ENCODE measurements at regions not wholly inside any gene's neighbourhood (a gene's known extent, or its start where the extent isn't known, plus 50 kb on each side); places are given as distances from the start of the nearest gene placed in this dataset.

DNA sequence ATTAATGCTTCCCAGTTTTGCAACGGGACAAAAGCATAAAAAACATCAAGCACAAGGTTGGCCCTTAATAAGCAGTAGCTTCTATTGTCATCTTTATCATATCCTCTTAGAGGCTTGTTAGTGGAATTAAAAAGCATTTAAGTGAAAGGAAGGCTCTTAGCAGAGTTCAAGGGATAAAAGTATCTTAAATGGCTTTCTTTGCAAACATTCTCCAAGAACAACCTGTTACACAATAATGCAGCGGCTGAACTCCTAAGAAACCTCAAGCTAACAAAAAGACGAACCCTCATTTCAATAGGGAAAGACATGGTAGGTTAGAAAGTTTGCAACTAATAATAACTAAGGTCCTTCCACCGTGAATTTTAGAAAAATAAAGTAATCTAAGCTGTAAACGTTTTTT, 82.1 kb downstream of the MPP7 start:
- no peak overlapping the region for H3K27ac ChIP-seq
- H3K9me3 ChIP-seq = no peaks in the 10 kb centered on the region
- 11% methylated on average over 5 of the region's 5 CpGs for WGBS (ENCODE audit: missing lambda C conversion rate)
- H3K4me2 ChIP-seq = no peak overlapping the region
- TF ChIP-seq FOSL2 (IDR thresholded peaks at IDR 0.05) = no peak
- TF ChIP-seq FOSL2 (CRISPR knock-in tag; IDR thresholded peaks at IDR 0.05) = no peak
- no peak for TF ChIP-seq EP300 (IDR thresholded peaks at IDR 0.05)
- no peak for TF ChIP-seq RFX5 (IDR thresholded peaks at IDR 0.05)
- TF ChIP-seq CBX8 (IDR thresholded peaks at IDR 0.05) = no peak
- ChIA-PET CTCF (interaction anchor here (1.3 kb wide), 1 partner anchor 21 kb away, joined by 3 read pairs; no protein-coding TSS in a partner anchor), POLR2A (no interaction called here)
- DNase-seq (ENCODE audit: low read depth in 1 of 2, low spot score in 1 of 2) = no peak
- no peak overlapping the region for H3K4me3 ChIP-seq
- no peaks in the 10 kb centered on the region for H3K4me1 ChIP-seq
- FAIRE-seq = no peak
- no peak for ATAC-seq

DNA sequence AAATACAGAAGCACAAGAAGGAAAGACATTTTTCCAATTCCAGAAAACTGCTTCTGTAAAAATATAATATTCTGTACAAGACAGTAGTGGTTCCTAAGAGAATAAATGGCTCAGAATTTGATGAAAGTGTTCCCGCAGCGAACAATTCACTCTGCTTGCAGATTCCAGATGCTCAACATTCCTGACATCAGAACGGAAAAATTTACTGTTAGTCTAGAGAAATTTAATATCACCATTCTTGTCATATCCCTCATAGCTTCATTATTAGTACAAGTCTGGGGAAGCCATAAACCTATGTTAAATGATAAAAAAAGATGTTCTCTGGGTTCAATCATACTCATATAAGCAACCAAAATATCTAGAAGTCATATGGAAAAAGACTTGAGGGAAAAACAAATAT, 83.6 kb downstream of the MPP7 start:
- no peak overlapping the region for H3K27ac ChIP-seq
- DNase-seq (ENCODE audit: low read depth in 1 of 2, low spot score in 1 of 2) (no peak), ATAC-seq (no peak), FAIRE-seq (no peak)
- H3K4me2 ChIP-seq = no peak overlapping the region
- CTCF ChIA-PET = interaction anchor here (1.3 kb wide), 1 partner anchor 22 kb away, joined by 3 read pairs; no protein-coding TSS in a partner anchor
- POLR2A ChIA-PET = no interaction called here
- TF ChIP-seq CBX8 (IDR thresholded peaks at IDR 0.05) (no peak), FOSB (CRISPR knock-in tag; IDR thresholded peaks at IDR 0.05) (no peak), TP53 (CRISPR knock-in tag; IDR thresholded peaks at IDR 0.05) (no peak), RFX5 (IDR thresholded peaks at IDR 0.05) (no peak), MAZ (IDR thresholded peaks at IDR 0.05; ENCODE audit: borderline replicate concordance, low read depth, low read length) (no peak), CEBPB (IDR thresholded peaks at IDR 0.05) (no peak), NFE2L2 (conservative IDR thresholded peaks at IDR 0.05; ENCODE audit: low read length) (no peak), ESRRA (IDR thresholded peaks at IDR 0.05; ENCODE audit: borderline replicate concordance, low read length) (no peak), BHLHE40 (IDR thresholded peaks at IDR 0.05; ENCODE audit: low read depth, low read length) (no peak), KDM5A (IDR thresholded peaks at IDR 0.05) (no peak), ELK1 (IDR thresholded peaks at IDR 0.05; ENCODE audit: low read depth, low read length) (no peak), RARB (CRISPR knock-in tag; IDR thresholded peaks at IDR 0.05) (no peak), USF2 (IDR thresholded peaks at IDR 0.05) (no peak), HOXB5 (CRISPR knock-in tag; IDR thresholded peaks at IDR 0.05) (no peak), SMC3 (IDR thresholded peaks at IDR 0.05) (no peak), EP300 (IDR thresholded peaks at IDR 0.05) (no peak)
- no peaks in the 10 kb centered on the region for H3K4me1 ChIP-seq
- WGBS (ENCODE audit: missing lambda C conversion rate) = 48% methylated on average over 3 of the region's 3 CpGs
- no peak overlapping the region for H3K4me3 ChIP-seq
- H3K9me3 ChIP-seq = no peaks in the 10 kb centered on the region

DNA sequence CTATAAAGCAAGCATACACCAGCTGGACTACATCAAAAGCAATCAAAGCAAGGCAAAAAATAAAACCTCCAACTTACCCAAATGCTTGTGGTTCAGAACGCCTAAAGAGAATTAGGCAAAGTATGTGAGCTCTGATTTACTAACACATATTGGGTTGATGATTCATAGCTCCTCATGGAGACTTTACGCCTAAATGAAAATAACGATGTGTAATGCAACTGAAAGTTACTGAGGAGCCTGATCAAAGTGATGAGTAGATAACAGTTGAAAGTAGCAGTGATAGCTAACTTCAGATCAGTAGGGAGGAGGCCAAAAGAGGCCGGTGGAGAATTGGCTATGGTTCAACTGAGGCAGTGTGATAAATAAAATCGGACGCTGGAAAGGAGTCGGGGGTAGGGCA, 85.0 kb downstream of the MPP7 start:
- H3K9me3 ChIP-seq = no peaks in the 10 kb centered on the region
- H3K4me1 ChIP-seq = no peaks in the 10 kb centered on the region
- H3K4me2 ChIP-seq = no peak overlapping the region
- ATAC-seq (no peak), DNase-seq (ENCODE audit: low read depth in 1 of 2, low spot score in 1 of 2) (no peak), FAIRE-seq (no peak)
- H3K27ac ChIP-seq = no peak overlapping the region
- 45% methylated on average over 7 of the region's 7 CpGs for WGBS (ENCODE audit: missing lambda C conversion rate)
- TF ChIP-seq E2F6 (IDR thresholded peaks at IDR 0.05; ENCODE audit: borderline replicate concordance, low read depth) (no peak), MAZ (IDR thresholded peaks at IDR 0.05; ENCODE audit: borderline replicate concordance, low read depth, low read length) (no peak), RCOR1 (IDR thresholded peaks at IDR 0.05; ENCODE audit: low read depth, low read length) (no peak), RARB (CRISPR knock-in tag; IDR thresholded peaks at IDR 0.05) (no peak), USF2 (IDR thresholded peaks at IDR 0.05) (no peak), HOXA7 (CRISPR knock-in tag; IDR thresholded peaks at IDR 0.05) (no peak), CBX8 (IDR thresholded peaks at IDR 0.05) (no peak), MYC (IDR thresholded peaks at IDR 0.05; ENCODE audit: borderline replicate concordance, low read length) (no peak), POLR2AphosphoS2 (conservative IDR thresholded peaks at IDR 0.05; ENCODE audit: low read length) (no peak), TP53 (CRISPR knock-in tag; IDR thresholded peaks at IDR 0.05) (no peak), ELK1 (IDR thresholded peaks at IDR 0.05; ENCODE audit: low read depth, low read length) (no peak), HEYL (CRISPR knock-in tag; IDR thresholded peaks at IDR 0.05) (no peak), RNF2 (IDR thresholded peaks at IDR 0.05; ENCODE audit: borderline replicate concordance, low read depth) (no peak), EP300 (IDR thresholded peaks at IDR 0.05) (no peak)
- TF ChIP-seq, protein P1, sequence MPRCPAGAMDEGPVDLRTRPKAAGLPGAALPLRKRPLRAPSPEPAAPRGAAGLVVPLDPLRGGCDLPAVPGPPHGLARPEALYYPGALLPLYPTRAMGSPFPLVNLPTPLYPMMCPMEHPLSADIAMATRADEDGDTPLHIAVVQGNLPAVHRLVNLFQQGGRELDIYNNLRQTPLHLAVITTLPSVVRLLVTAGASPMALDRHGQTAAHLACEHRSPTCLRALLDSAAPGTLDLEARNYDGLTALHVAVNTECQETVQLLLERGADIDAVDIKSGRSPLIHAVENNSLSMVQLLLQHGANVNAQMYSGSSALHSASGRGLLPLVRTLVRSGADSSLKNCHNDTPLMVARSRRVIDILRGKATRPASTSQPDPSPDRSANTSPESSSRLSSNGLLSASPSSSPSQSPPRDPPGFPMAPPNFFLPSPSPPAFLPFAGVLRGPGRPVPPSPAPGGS (IDR thresholded peaks at IDR 0.05) = no peak
- ChIA-PET CTCF (no interaction called here), POLR2A (no interaction called here)
- no peak overlapping the region for H3K4me3 ChIP-seq
